A549 (cell line): ENCODE measurements at regions not wholly inside any gene's neighbourhood (a gene's known extent, or its start where the extent isn't known, plus 50 kb on each side); places are given as distances from the start of the nearest gene placed in this dataset.

ENCODE experiments used
- CHD2 ChIP-seq: fragments of 150-350 bp; IDR thresholded peaks from 2 replicates; pipeline ENCODE4 v1.6.1; 2014; ENCODE audit warnings: low read length; ENCODE audit not compliant: partially characterized antibody
- CTCF ChIP-seq: fragments of >200 bp; sonication (Bioruptor Twin); formaldehyde crosslinking; IDR thresholded peaks from 3 replicates; pipeline ENCODE4 v1.5.1; 2016
- EP300 ChIP-seq, 2 experiments: fragments of >200 bp; sonication (Bioruptor Twin); formaldehyde crosslinking; IDR thresholded peaks; 2 replicates in 1 of 2; 3 replicates in 1 of 2; pipeline ENCODE4 v1.6.1; 2016 to 2017
- GATA3 ChIP-seq: IDR thresholded peaks from 2 replicates; pipeline ENCODE4 v1.6.1; 2012; ENCODE audit warnings: borderline replicate concordance
- HOXA7 ChIP-seq: fragments of 250-450 bp; sonication (Bioruptor Pico); IDR thresholded peaks from 2 replicates; pipeline ENCODE4 v1.5.0; 2020; ENCODE audit warnings: mild to moderate bottlenecking, moderate library complexity
- JUN ChIP-seq, 2 experiments: fragments of >200 bp; sonication (Bioruptor Twin); formaldehyde crosslinking; IDR thresholded peaks; 2 replicates in 1 of 2; 3 replicates in 1 of 2; pipeline ENCODE4 v1.6.1; 2016 to 2017
- NR3C1 ChIP-seq: fragments of >200 bp; sonication (Bioruptor Twin); formaldehyde crosslinking; IDR thresholded peaks from 3 replicates; pipeline ENCODE4 v1.6.1; 2017
- POLR2A ChIP-seq: IDR thresholded peaks from 2 replicates; pipeline ENCODE4 v1.6.1; 2012; ENCODE audit warnings: mild to moderate bottlenecking, low read length
- POLR2AphosphoS2 ChIP-seq: conservative IDR thresholded peaks from 2 replicates; pipeline ENCODE4 v1.6.1; 2012; ENCODE audit warnings: low read length, improper control_type of control experiment, inconsistent platforms
- REST ChIP-seq: fragments of 200-600 bp; sonication (generic); IDR thresholded peaks from 2 replicates; pipeline ENCODE4 v1.6.1; 2016; ENCODE audit warnings: antibody characterized with exemption, mild to moderate bottlenecking, moderate library complexity
- RFX5 ChIP-seq: fragments of 450-650 bp; IDR thresholded peaks from 2 replicates; pipeline ENCODE4 v1.7.1; 2014; ENCODE audit warnings: antibody characterized with exemption, mild to moderate bottlenecking, moderate library complexity
- SMC3 ChIP-seq: fragments of >200 bp; sonication (Bioruptor Twin); formaldehyde crosslinking; IDR thresholded peaks from 3 replicates; pipeline ENCODE4 v1.6.1; 2018; ENCODE audit warnings: inconsistent platforms

GRCh38 chr6:141028791-141029280 lies 1103.9 kb upstream of the GJE1 start:
- TF ChIP-seq CTCF, result no peak
- no peak for TF ChIP-seq POLR2A
- TF ChIP-seq REST, result no peak
- TF ChIP-seq POLR2AphosphoS2, result no peak
- no peak for TF ChIP-seq CHD2
- no peak for TF ChIP-seq JUN (IDR thresholded peaks at IDR 0.05)
- TF ChIP-seq NR3C1, result no peak
- no peak for TF ChIP-seq GATA3
- TF ChIP-seq SMC3, result no peak
- TF ChIP-seq EP300 (IDR thresholded peaks at IDR 0.05), result no peak
- no peak for TF ChIP-seq RFX5
- TF ChIP-seq HOXA7 (CRISPR knock-in tag), result no peak
